GM12891 (cell line): ENCODE measurements at regions not wholly inside any gene's neighbourhood (a gene's known extent, or its start where the extent isn't known, plus 50 kb on each side); places are given as distances from the start of the nearest gene placed in this dataset.

Experiments
- DNase-seq: peaks from one replicate; pipeline ENCODE4 v3.0.0; 2011; ENCODE audit warnings: low spot score; ENCODE audit not compliant: insufficient read length
- FAIRE-seq: peaks from 2 replicates; lab custom pipeline; 2011; peaks lifted over from hg19 to GRCh38; lab: Jason Lieb, UNC
- PAX5 ChIP-seq: IDR thresholded peaks from 2 replicates; pipeline ENCODE4 v1.6.1; 2011; ENCODE audit warnings: low read length, moderate library complexity, mild to moderate bottlenecking; ENCODE audit not compliant: insufficient read depth, severe bottlenecking
- POLR2A ChIP-seq: IDR thresholded peaks from 2 replicates; pipeline ENCODE4 v1.6.1; 2011; ENCODE audit warnings: low read depth, low read length, control low read depth
- POLR2AphosphoS5 ChIP-seq: IDR thresholded peaks from 2 replicates; pipeline ENCODE4 v1.6.1; 2011; ENCODE audit warnings: low read depth, low read length, control low read depth
- POU2F2 ChIP-seq: IDR thresholded peaks from 2 replicates; pipeline ENCODE4 v1.6.1; 2011; ENCODE audit warnings: low read depth, mild to moderate bottlenecking, control low read depth, low read length, moderate library complexity
- SPI1 ChIP-seq: IDR thresholded peaks from 2 replicates; pipeline ENCODE4 v1.6.1; 2011; ENCODE audit warnings: low read depth, low read length, control low read depth
- TAF1 ChIP-seq: IDR thresholded peaks from 2 replicates; pipeline ENCODE4 v1.6.1; 2011; ENCODE audit warnings: low read depth, low read length, control low read depth

DNA sequence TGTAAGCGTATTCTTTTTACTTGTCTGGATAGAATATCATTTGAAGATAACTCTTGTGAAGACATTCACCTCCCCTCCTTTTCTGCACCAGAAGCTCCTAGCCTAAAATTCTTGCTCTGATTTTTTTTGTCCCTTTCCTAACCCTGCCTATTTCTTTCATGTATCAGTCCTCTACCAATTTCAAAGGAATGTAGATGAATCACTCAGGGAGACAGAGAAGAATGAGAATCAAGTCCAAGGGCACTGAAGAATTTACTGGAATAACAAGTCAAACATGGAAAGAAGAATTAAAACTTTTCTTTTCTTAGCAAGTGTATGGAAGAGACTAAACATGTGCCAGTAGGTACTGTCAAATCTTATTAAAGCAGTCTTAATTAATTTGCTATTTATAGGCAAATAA, 618.7 kb downstream of the DNAH5 start:
- TF ChIP-seq SPI1 (no peak), POLR2A (no peak), TAF1 (no peak), POLR2AphosphoS5 (no peak), PAX5 (no peak), POU2F2 (no peak)
- DNase-seq (no peak), FAIRE-seq (no peak)

- TF ChIP-seq POLR2A (no peak), POLR2AphosphoS5 (no peak), TAF1 (no peak), SPI1 (no peak)
- FAIRE-seq (no peak), DNase-seq (no peak)
These were observed 621.7 kb downstream of the DNAH5 start for GRCh38 chr5:13322769-13323168.

DNA sequence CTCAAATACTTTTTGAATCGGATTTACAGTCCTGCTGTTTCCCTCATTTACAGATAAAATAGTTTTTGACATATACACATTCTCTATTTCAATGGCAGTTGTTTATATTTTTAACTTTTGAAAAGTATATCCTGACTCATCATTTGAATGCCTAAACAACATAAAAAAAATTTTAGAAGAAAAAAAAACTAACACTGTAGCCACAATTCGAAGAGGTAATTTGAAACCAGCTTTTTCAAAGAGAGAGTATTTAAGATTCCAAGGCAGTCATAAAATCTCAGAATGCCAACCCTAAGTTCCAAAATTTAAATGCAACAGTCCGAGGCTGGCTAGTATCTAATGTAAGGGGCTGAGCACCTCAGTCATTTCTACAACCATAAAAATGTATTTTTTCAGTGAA, 626.8 kb downstream of the DNAH5 start:
- DNase-seq (no peak), FAIRE-seq (no peak)
- no peak for TF ChIP-seq PAX5
- TF ChIP-seq POU2F2, result no peak
- no peak for TF ChIP-seq SPI1
- no peak for TF ChIP-seq POLR2A
- no peak for TF ChIP-seq POLR2AphosphoS5
- TF ChIP-seq TAF1, result no peak

DNA sequence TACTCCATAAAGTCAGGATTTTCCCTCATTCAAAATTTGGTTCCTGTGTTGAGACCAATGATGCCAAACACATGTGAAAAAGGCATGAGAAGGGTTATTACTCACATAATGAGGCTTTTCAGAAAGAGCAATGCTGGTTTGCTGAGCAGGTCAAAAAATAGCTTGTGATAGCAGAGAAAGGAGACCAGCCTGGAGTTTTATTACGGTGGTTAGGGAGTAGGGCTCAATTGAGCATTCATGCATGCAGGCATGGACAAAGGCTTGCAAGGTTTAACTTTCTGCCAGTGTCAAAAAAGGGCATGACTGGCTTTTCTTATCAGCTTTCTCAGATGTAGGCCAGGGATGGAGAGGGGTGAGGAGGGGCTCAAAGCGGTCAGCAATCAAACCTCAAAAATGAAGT, 628.3 kb downstream of the DNAH5 start:
- DNase-seq (no peak), FAIRE-seq (no peak)
- TF ChIP-seq POLR2A, result no peak
- no peak for TF ChIP-seq SPI1
- no peak for TF ChIP-seq POLR2AphosphoS5
- TF ChIP-seq POU2F2, result no peak
- no peak for TF ChIP-seq PAX5
- no peak for TF ChIP-seq TAF1

GRCh38 chr5:13307480-13307879, 637.0 kb downstream of the DNAH5 start:
- TF ChIP-seq PAX5 (no peak), POU2F2 (no peak), POLR2A (no peak), POLR2AphosphoS5 (no peak), SPI1 (no peak), TAF1 (no peak)
- no peak for DNase-seq
- no peak for FAIRE-seq

GRCh38 chr5:13303445-13303844, 641.0 kb downstream of the DNAH5 start:
- TF ChIP-seq POLR2AphosphoS5 (no peak), SPI1 (no peak), PAX5 (no peak), POU2F2 (no peak), POLR2A (no peak), TAF1 (no peak)
- no peak for FAIRE-seq
- no peak for DNase-seq

DNA sequence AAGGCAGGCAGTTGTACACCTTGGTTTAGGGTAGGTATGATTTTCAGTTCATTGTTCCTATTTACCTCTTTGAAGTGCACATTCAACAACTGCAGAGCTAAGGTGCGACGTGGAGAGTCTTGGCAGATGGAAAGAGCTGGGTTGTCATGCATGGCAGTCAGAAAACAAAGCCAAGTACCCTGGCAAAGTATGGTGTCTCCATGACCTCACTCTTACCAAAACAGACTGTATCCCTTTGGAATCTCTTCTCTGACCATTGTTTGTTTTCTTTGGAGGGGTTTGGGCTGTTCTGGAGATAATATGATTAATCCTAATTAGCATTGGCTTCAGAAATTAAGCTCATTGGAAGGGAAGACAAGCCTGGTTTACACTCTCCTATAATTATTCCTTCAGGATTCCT, 665.7 kb downstream of the DNAH5 start:
- FAIRE-seq (no peak), DNase-seq (no peak)
- TF ChIP-seq TAF1, result no peak

GRCh38 chr5:13278148-13278547, 666.3 kb downstream of the DNAH5 start:
- TF ChIP-seq SPI1 (no peak), POU2F2 (no peak), POLR2A (no peak), POLR2AphosphoS5 (no peak), PAX5 (no peak), TAF1 (no peak)
- DNase-seq (no peak), FAIRE-seq (no peak)

- FAIRE-seq (no peak), DNase-seq (no peak)
- TF ChIP-seq PAX5 (no peak), POLR2A (no peak), POLR2AphosphoS5 (no peak), TAF1 (no peak), SPI1 (no peak), POU2F2 (no peak)
These were observed 668.3 kb downstream of the DNAH5 start for GRCh38 chr5:13276156-13276555.

DNA sequence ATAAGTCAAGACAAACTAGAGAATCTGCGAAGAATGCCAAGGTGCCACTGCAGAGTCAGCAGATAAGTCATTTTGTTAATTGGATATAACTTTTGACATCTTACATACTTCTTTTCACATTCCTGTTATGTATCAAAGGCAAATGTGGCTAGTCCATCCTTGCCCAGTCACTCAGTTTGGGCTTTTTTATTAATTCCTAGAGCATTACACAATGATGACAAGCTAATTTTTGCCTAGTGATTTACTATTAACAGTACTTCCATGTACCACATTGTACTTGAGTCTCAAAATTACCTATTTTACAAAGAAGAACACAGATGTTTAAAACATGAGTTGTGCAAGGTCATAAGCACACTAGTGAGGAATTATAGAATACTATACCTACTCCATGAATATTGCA, 680.8 kb downstream of the DNAH5 start:
- DNase-seq (no peak), FAIRE-seq (no peak)
- no peak for TF ChIP-seq POLR2AphosphoS5
- no peak for TF ChIP-seq PAX5
- TF ChIP-seq POLR2A, result no peak
- no peak for TF ChIP-seq SPI1
- TF ChIP-seq POU2F2, result no peak
- no peak for TF ChIP-seq TAF1
